ENCODE measurements at regions not wholly inside any gene's neighbourhood (a gene's known extent, or its start where the extent isn't known, plus 50 kb on each side); places are given as distances from the start of the nearest gene placed in this dataset.

- TF ChIP-seq CTCF (IDR thresholded peaks at IDR 0.05; ENCODE audit: poor library complexity) (no peak), EZH2phosphoT487 (IDR thresholded peaks at IDR 0.05; ENCODE audit: low read depth, severe bottlenecking, unreplicated experiment) (no peak), EZH2 (IDR thresholded peaks at IDR 0.05; ENCODE audit: borderline replicate concordance) (no peak)
These were observed 97.4 kb upstream of the ARMC2 start for GRCh38 chr6:108750801-108751200.

Data from hepatocyte (in vitro differentiated cells).